ENCODE measurements at regions not wholly inside any gene's neighbourhood (a gene's known extent, or its start where the extent isn't known, plus 50 kb on each side); places are given as distances from the start of the nearest gene placed in this dataset.

- H3K4me3 ChIP-seq = no peak overlapping the region
- no peak overlapping the region for H3K27ac ChIP-seq
- no peak for DNase-seq (ENCODE audit: extremely low spot score in 2 of 2)
- no peaks in the 10 kb centered on the region for H3K36me3 ChIP-seq
- TF ChIP-seq CTCF (IDR thresholded peaks at IDR 0.05) (no peak), POLR2A (IDR thresholded peaks at IDR 0.05) (no peak)
- H3K9me3 ChIP-seq = no peaks in the 10 kb centered on the region
- intact Hi-C loops (cut with DNase I) = no loop called here
- H3K27me3 ChIP-seq = no peaks in the 10 kb centered on the region
- no peaks in the 10 kb centered on the region for H3K4me1 ChIP-seq
Measured at GRCh38 chr4:170849969-170850368, 760.2 kb upstream of the AADAT start.

GRCh38 chr4:170827562-170828274, 738.0 kb upstream of the AADAT start:
- H3K4me3 ChIP-seq = no peak overlapping the region
- H3K9me3 ChIP-seq = no peaks in the 10 kb centered on the region
- intact Hi-C loops (cut with DNase I) = no loop called here
- no peaks in the 10 kb centered on the region for H3K36me3 ChIP-seq
- no peak for TF ChIP-seq POLR2A (IDR thresholded peaks at IDR 0.05)
- no peak for TF ChIP-seq CTCF (IDR thresholded peaks at IDR 0.05)
- no peak for TF ChIP-seq POLR2AphosphoS5 (IDR thresholded peaks at IDR 0.05; ENCODE audit: insufficient read depth in 1 of 2, low read depth in 1 of 2)
- H3K27ac ChIP-seq = no peak overlapping the region
- H3K4me1 ChIP-seq = no peaks in the 10 kb centered on the region
- H3K27me3 ChIP-seq = no peaks in the 10 kb centered on the region
- no peak for DNase-seq (ENCODE audit: extremely low spot score in 2 of 2)

GRCh38 chr4:170818786-170819185, 729.0 kb upstream of the AADAT start:
- Histone ChIP-seq H3K4me1 (no peaks in the 10 kb centered on the region), H3K36me3 (no peaks in the 10 kb centered on the region), H3K4me3 (no peak overlapping the region), H3K9me3 (no peaks in the 10 kb centered on the region), H3K27me3 (no peaks in the 10 kb centered on the region), H3K27ac (no peak overlapping the region)
- no peak for TF ChIP-seq CTCF (IDR thresholded peaks at IDR 0.05)
- TF ChIP-seq POLR2A (IDR thresholded peaks at IDR 0.05) = no peak
- no peak for TF ChIP-seq POLR2AphosphoS5 (IDR thresholded peaks at IDR 0.05; ENCODE audit: insufficient read depth in 1 of 2, low read depth in 1 of 2)
- intact Hi-C loops (cut with DNase I) = no loop called here
- DNase-seq (ENCODE audit: extremely low spot score in 2 of 2) = no peak

GRCh38 chr4:170805352-170805751, 715.6 kb upstream of the AADAT start:
- intact Hi-C loops (cut with DNase I) = no loop called here
- H3K27me3 ChIP-seq = no peaks in the 10 kb centered on the region
- no peaks in the 10 kb centered on the region for H3K9me3 ChIP-seq

GRCh38 chr4:170804930-170805329, 715.2 kb upstream of the AADAT start:
- no peaks in the 10 kb centered on the region for H3K9me3 ChIP-seq
- H3K4me1 ChIP-seq = no peaks in the 10 kb centered on the region
- H3K4me3 ChIP-seq = no peak overlapping the region
- no peak overlapping the region for H3K27ac ChIP-seq
- DNase-seq (ENCODE audit: extremely low spot score in 2 of 2) = no peak
- no peaks in the 10 kb centered on the region for H3K27me3 ChIP-seq
- intact Hi-C loops (cut with DNase I) = no loop called here
- TF ChIP-seq CTCF (IDR thresholded peaks at IDR 0.05) (no peak), POLR2AphosphoS5 (IDR thresholded peaks at IDR 0.05; ENCODE audit: insufficient read depth in 1 of 2, low read depth in 1 of 2) (no peak), POLR2A (IDR thresholded peaks at IDR 0.05) (no peak)
- no peaks in the 10 kb centered on the region for H3K36me3 ChIP-seq

More at GRCh38 chr4:170805352-170805751, 715.6 kb upstream of the AADAT start:
- no peaks in the 10 kb centered on the region for H3K4me1 ChIP-seq
- TF ChIP-seq POLR2AphosphoS5 (IDR thresholded peaks at IDR 0.05; ENCODE audit: insufficient read depth in 1 of 2, low read depth in 1 of 2) = no peak
- TF ChIP-seq POLR2A (IDR thresholded peaks at IDR 0.05) = no peak
- H3K27ac ChIP-seq = no peak overlapping the region
- H3K36me3 ChIP-seq = no peaks in the 10 kb centered on the region
- no peak overlapping the region for H3K4me3 ChIP-seq
- DNase-seq (ENCODE audit: extremely low spot score in 2 of 2) = no peak
